Lower leg skin (tissue), 3 donors: ENCODE measurements at regions not wholly inside any gene's neighbourhood (a gene's known extent, or its start where the extent isn't known, plus 50 kb on each side); places are given as distances from the start of the nearest gene placed in this dataset.

Experiments
- POLR2A ChIP-seq, 2 donors: fragments of 450-650 bp; IDR thresholded peaks; one replicate each; pipeline ENCODE4 v1.6.1; 2016 to 2017; ENCODE audit warnings: antibody characterized with exemption in 2 of 2, mild to moderate bottlenecking in 1 of 2, moderate library complexity in 1 of 2
- TF ChIP-seq, protein P1 (sequence below), 3 donors: fragments of 450-650 bp; IDR thresholded peaks; one replicate each; pipeline ENCODE4 v1.5.1; 2016; ENCODE audit warnings: antibody characterized with exemption in 3 of 3, mild to moderate bottlenecking in 3 of 3, moderate library complexity in 2 of 3

DNA sequence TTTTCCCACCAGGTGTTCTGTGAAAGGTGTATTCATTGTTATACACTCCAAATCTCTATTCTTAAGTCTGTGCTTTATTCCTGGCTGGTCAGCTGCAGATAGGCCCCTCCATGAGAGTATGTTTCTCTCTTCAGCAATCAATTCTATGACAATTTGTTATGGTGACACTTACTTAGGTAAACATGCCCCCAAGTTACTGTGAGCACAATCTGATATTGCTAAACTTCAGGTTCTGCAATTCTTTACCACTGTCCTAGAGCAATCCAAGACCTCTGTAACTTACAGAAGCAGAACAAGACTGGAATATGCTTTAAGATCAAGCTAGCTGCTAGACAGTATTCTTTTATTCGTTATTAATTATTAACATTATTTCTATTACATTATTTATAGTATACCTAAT, 391.9 kb downstream of the FRK start:
- TF ChIP-seq, protein P1, sequence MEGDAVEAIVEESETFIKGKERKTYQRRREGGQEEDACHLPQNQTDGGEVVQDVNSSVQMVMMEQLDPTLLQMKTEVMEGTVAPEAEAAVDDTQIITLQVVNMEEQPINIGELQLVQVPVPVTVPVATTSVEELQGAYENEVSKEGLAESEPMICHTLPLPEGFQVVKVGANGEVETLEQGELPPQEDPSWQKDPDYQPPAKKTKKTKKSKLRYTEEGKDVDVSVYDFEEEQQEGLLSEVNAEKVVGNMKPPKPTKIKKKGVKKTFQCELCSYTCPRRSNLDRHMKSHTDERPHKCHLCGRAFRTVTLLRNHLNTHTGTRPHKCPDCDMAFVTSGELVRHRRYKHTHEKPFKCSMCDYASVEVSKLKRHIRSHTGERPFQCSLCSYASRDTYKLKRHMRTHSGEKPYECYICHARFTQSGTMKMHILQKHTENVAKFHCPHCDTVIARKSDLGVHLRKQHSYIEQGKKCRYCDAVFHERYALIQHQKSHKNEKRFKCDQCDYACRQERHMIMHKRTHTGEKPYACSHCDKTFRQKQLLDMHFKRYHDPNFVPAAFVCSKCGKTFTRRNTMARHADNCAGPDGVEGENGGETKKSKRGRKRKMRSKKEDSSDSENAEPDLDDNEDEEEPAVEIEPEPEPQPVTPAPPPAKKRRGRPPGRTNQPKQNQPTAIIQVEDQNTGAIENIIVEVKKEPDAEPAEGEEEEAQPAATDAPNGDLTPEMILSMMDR (IDR thresholded peaks at IDR 0.05) = no peak
- no peak for TF ChIP-seq POLR2A (IDR thresholded peaks at IDR 0.05)
